ENCODE measurements at regions not wholly inside any gene's neighbourhood (a gene's known extent, or its start where the extent isn't known, plus 50 kb on each side); places are given as distances from the start of the nearest gene placed in this dataset.
A peak's percentile ranks its signal among the peaks of the same experiment; 100 is the strongest.

DNA sequence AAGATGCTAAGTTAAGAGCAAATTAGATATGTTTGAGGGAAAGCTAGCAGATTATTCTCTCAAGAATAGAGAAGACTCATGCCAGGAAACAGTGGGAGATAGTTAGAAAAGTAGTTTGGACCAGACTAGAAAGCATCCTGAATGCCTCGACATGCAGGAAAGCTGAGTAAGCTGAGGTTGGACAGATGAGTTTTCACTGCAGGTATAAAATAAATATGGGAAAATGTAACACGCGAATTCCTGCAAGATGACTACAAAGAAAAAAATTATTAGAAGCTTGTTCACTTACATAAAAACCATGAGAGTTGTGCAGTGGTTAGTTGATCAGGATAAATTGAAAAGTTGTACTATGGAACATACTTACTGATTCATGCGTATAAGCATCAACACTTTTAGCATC, 484.2 kb upstream of the MANEA start:
- no TSS peak for BruUV-seq (replicated peaks)
- Histone ChIP-seq H4K91ac (ENCODE audit: insufficient read depth, low read depth, low read length) (no peak overlapping the region), H2AK9ac (replicated peaks; ENCODE audit: low read depth, low read length, poor library complexity) (no peak overlapping the region), H2AFZ (replicated peaks; ENCODE audit: low read length, poor library complexity) (no peak overlapping the region), H2BK5ac (ENCODE audit: low read depth, low read length, poor library complexity, severe bottlenecking) (no peak overlapping the region), H3K14ac (replicated peaks; ENCODE audit: low read depth, low read length) (no peak overlapping the region), H3K27me3 (ENCODE audit: control insufficient read depth, insufficient read depth, low read length) (no peaks in the 10 kb centered on the region), H3K4me3 (ENCODE audit: insufficient read depth, low read depth, low read length) (no peak overlapping the region), H3K9me3 (ENCODE audit: control insufficient read depth, insufficient read depth, low read length) (no peaks in the 10 kb centered on the region), H2AK5ac (ENCODE audit: low read depth, low read length) (no peak overlapping the region), H3K18ac (ENCODE audit: low read depth, low read length) (no peak overlapping the region), H3K4me2 (ENCODE audit: low read depth, low read length) (no peak overlapping the region), H4K5ac (ENCODE audit: low read depth, low read length) (no peak overlapping the region), H3K9ac (ENCODE audit: low read depth, low read length) (no peak overlapping the region), H2BK120ac (ENCODE audit: low read depth, low read length) (no peak overlapping the region), H3K79me1 (ENCODE audit: low read depth in 1 of 2, low read length in 2 of 2) (no peaks in the 10 kb centered on the region), H3K56ac (ENCODE audit: extremely low read depth, insufficient read depth, low read length) (no peak overlapping the region), H3K9me1 (ENCODE audit: insufficient read depth, low read length) (no peaks in the 10 kb centered on the region), H2BK20ac (ENCODE audit: low read depth, low read length) (no peak overlapping the region), H3K4me1 (ENCODE audit: control insufficient read depth, insufficient read depth, low read length) (no peaks in the 10 kb centered on the region), H3K36me3 (ENCODE audit: control insufficient read depth, insufficient read depth, low read length) (no peaks in the 10 kb centered on the region), H4K20me1 (ENCODE audit: insufficient read depth, low read length) (no peaks in the 10 kb centered on the region), H4K8ac (ENCODE audit: low read depth in 2 of 2, low read length in 2 of 2) (no peak overlapping the region), H3K27ac (ENCODE audit: insufficient read depth, low read length) (no peak overlapping the region), H3K23ac (ENCODE audit: low read depth, low read length) (no peak overlapping the region), H3K4ac (ENCODE audit: low read depth, low read length) (no peak overlapping the region), H2BK15ac (ENCODE audit: low read depth, low read length) (no peak overlapping the region; the same call in 2 of the 3 replicates)
- ChIA-PET CTCF (no interaction called here), POLR2A (ENCODE audit: unreplicated experiment) (no interaction called here)
- ATAC-seq (ENCODE audit: low read depth) = no peak
- in situ Hi-C loops (cut with MboI; ENCODE audit: low sequenced_read_pairs) (no loop called here), dilution Hi-C loops (cut with HindIII; ENCODE audit: low sequenced_read_pairs, unreplicated experiment) (no loop called here), intact Hi-C loops (cut with micrococcal nuclease) (no loop called here)
- peak; percentile 29 for DNase-seq
- TF ChIP-seq, protein P1, sequence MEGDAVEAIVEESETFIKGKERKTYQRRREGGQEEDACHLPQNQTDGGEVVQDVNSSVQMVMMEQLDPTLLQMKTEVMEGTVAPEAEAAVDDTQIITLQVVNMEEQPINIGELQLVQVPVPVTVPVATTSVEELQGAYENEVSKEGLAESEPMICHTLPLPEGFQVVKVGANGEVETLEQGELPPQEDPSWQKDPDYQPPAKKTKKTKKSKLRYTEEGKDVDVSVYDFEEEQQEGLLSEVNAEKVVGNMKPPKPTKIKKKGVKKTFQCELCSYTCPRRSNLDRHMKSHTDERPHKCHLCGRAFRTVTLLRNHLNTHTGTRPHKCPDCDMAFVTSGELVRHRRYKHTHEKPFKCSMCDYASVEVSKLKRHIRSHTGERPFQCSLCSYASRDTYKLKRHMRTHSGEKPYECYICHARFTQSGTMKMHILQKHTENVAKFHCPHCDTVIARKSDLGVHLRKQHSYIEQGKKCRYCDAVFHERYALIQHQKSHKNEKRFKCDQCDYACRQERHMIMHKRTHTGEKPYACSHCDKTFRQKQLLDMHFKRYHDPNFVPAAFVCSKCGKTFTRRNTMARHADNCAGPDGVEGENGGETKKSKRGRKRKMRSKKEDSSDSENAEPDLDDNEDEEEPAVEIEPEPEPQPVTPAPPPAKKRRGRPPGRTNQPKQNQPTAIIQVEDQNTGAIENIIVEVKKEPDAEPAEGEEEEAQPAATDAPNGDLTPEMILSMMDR (conservative IDR thresholded peaks at IDR 0.05; ENCODE audit: low read depth, low read length) = no peak
- TF ChIP-seq NFE2L2 (IDR thresholded peaks at IDR 0.05; ENCODE audit: low read depth, low read length) (no peak), CHD1 (IDR thresholded peaks at IDR 0.05; ENCODE audit: low read depth, low read length) (no peak), RAD21 (IDR thresholded peaks at IDR 0.05; ENCODE audit: low read length) (no peak), RCOR1 (IDR thresholded peaks at IDR 0.05; ENCODE audit: insufficient replicate concordance, low read length) (no peak), POLR2A (IDR thresholded peaks at IDR 0.05; ENCODE audit: low read depth, low read length) (no peak), RFX5 (IDR thresholded peaks at IDR 0.05; ENCODE audit: low read depth, low read length) (no peak), CEBPB (IDR thresholded peaks at IDR 0.05; ENCODE audit: low read depth, low read length) (no peak), MAZ (IDR thresholded peaks at IDR 0.05; ENCODE audit: borderline replicate concordance, low read depth, low read length) (no peak), FOS (IDR thresholded peaks at IDR 0.05; ENCODE audit: low read depth, low read length) (no peak), MAFK (IDR thresholded peaks at IDR 0.05; ENCODE audit: low read depth, low read length) (no peak), MXI1 (IDR thresholded peaks at IDR 0.05; ENCODE audit: borderline replicate concordance, low read depth, low read length) (no peak)
- TF ChIP-seq, protein P2, sequence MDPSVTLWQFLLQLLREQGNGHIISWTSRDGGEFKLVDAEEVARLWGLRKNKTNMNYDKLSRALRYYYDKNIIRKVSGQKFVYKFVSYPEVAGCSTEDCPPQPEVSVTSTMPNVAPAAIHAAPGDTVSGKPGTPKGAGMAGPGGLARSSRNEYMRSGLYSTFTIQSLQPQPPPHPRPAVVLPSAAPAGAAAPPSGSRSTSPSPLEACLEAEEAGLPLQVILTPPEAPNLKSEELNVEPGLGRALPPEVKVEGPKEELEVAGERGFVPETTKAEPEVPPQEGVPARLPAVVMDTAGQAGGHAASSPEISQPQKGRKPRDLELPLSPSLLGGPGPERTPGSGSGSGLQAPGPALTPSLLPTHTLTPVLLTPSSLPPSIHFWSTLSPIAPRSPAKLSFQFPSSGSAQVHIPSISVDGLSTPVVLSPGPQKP (IDR thresholded peaks at IDR 0.05; ENCODE audit: borderline replicate concordance, low read depth, low read length) = no peak
- no CpG with 5 or more reads among the region's 4 CpGs for WGBS, 2 experiments (ENCODE audit: extremely low coverage in 2 of 2, insufficient read length in 1 of 2)

Data from IMR-90 (cell line).